Activated T-helper 2 cell treated with anti-CD3 and anti-CD28 coated beads, Interferon-gamma antibody, Interleukin-2, Interleukin-4, amounts not matched to agents 10 μg/mL and 5 μg/mL and 100 μg/mL, durations not matched to agents 14 hours and 24 hours and 36 hours (primary cell): ENCODE measurements at regions not wholly inside any gene's neighbourhood (a gene's known extent, or its start where the extent isn't known, plus 50 kb on each side); places are given as distances from the start of the nearest gene placed in this dataset.

Experiments
- DNase-seq: peaks from one replicate; pipeline ENCODE4 v3.0.0; 2021; ENCODE audit warnings: low spot score
- H3K27ac Mint-ChIP-seq: one replicate; pipeline ENCODE4 v1.8.0; 2021; ENCODE audit warnings: mixed read lengths
- H3K27me3 Mint-ChIP-seq: one replicate; pipeline ENCODE4 v1.8.0; 2021; ENCODE audit warnings: low read depth, mixed read lengths
- H3K36me3 Mint-ChIP-seq: one replicate; pipeline ENCODE4 v1.8.0; 2021; ENCODE audit warnings: low read depth, mixed read lengths
- H3K4me1 Mint-ChIP-seq: one replicate; pipeline ENCODE4 v1.8.0; 2021; ENCODE audit warnings: low read depth, mixed read lengths
- H3K4me3 Mint-ChIP-seq: one replicate; pipeline ENCODE4 v1.8.0; 2021; ENCODE audit warnings: low read depth, mild to moderate bottlenecking, moderate library complexity, mixed read lengths
- H3K9me3 Mint-ChIP-seq: one replicate; pipeline ENCODE4 v1.8.0; 2021; ENCODE audit warnings: mixed read lengths
- intact Hi-C: fragments of 100-400 bp; cut with micrococcal nuclease; formaldehyde crosslinking; loops from one replicate; pipeline ENCODE4 v1.15.1; 2023

- Mint-ChIP-seq H3K4me3 (no peak overlapping the region), H3K36me3 (peaks cover 40% of the 10 kb centered on the region), H3K27ac (no peak overlapping the region), H3K4me1 (peaks cover 12% of the 10 kb centered on the region), H3K9me3 (no peaks in the 10 kb centered on the region), H3K27me3 (no peaks in the 10 kb centered on the region)
- intact Hi-C loops: no loop called here
- DNase-seq: no peak
Measured at GRCh38 chr4:122326908-122327307, 51.9 kb upstream of the ADAD1 start.

DNA sequence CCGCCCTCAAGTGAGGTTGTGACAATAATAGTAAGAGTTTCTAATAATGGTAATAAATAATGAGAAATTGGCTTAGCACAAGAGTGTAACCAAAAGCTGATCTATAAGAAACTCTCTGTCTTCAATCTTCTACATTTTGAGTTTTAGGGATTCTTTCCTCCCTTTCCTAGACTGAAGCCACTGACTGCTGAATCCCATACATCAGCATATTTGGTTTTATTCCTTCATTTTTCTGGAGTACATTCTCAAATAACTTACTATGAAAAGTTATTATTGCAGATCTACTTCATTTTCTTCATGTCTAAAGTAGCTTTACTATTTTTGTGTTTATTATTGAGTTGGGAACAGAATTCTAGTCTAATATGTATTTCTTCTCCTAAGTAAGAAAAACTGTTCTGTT is 49.9 kb upstream of the ADAD1 start:
- H3K4me3 Mint-ChIP-seq: no peak overlapping the region
- intact Hi-C loops: no loop called here
- no peaks in the 10 kb centered on the region for H3K27me3 Mint-ChIP-seq
- no peak for DNase-seq
- H3K36me3 Mint-ChIP-seq: peaks cover 39% of the 10 kb centered on the region
- no peak overlapping the region for H3K27ac Mint-ChIP-seq
- peaks cover 5% of the 10 kb centered on the region for H3K4me1 Mint-ChIP-seq
- H3K9me3 Mint-ChIP-seq: no peaks in the 10 kb centered on the region
